ENCODE measurements at regions not wholly inside any gene's neighbourhood (a gene's known extent, or its start where the extent isn't known, plus 50 kb on each side); places are given as distances from the start of the nearest gene placed in this dataset.

DNA sequence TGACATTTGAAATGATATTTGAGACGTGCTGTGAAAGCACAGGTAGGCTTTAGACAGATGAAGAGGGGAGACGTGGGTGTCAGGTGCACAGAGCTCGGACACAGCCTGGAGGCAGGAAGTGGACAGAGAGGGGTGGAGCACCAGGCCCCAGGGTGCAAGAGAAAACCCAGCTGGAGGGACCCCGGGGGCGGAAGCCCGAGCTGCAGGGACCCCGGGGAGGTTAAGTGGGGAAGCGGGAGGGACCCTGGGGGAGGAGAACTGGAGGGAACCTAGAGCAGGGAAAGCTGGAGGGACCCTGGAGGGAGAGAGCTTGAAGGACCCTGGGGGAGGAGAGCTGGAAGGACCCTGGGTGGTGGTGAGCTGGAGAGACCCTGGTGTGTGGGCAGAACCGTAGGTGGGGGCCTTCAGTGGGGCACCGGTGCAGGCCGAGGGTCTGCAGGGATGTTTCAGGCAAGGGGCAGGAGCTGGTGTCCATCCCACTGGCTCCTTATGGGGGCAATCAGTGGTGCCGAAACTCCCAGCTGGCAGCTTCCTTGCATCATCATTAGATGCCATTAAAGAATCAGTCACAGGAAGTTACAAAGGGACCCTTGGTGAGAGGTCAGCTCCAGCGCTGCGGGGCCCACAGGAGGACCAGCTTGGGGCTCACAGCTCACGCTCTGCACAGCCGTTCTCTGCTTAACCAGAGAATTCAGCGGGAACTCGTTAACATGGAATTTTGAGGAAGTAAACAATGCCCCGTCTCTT is 246.6 kb downstream of the EIPR1 start:
- WGBS (ENCODE audit: insufficient coverage, insufficient replicate concordance, low lambda C conversion rate, missing lambda C conversion rate): 15% methylated on average over 18 of the region's 19 CpGs
- ChIA-PET SMC1A (ENCODE audit: uncharacterized antibody, unreplicated experiment) (interaction anchor here (0.6 to 1.0 kb wide), 2 partner anchors 9 to 18 kb away, joined by 3 read pairs; no protein-coding TSS in a partner anchor), RAD21 (ENCODE audit: unreplicated experiment) (no interaction called here), CTCF (no interaction called here), POLR2A (no interaction called here)
- DNase-seq (ENCODE audit: low read depth, low spot score) (no peak), ATAC-seq (no peak), FAIRE-seq (no peak)
- Histone ChIP-seq H3K79me2 (ENCODE audit: control insufficient read depth, insufficient read depth, low read length) (no peaks in the 10 kb centered on the region), H3K27me3 (replicated peaks in 1 of 2; ENCODE audit: control insufficient read depth in 2 of 2, insufficient read depth in 2 of 2, low read length in 1 of 2) (no peaks in the 10 kb centered on the region), H4K20me1 (ENCODE audit: control insufficient read depth, insufficient read depth) (no peaks in the 10 kb centered on the region), H3K36me3 (ENCODE audit: control insufficient read depth in 2 of 2, insufficient read depth in 2 of 2, low read length in 1 of 2) (no peaks in the 10 kb centered on the region), H3K4me1 (ENCODE audit: control insufficient read depth, insufficient read depth, low read length) (no peaks in the 10 kb centered on the region), H3K27ac (ENCODE audit: control insufficient read depth, insufficient read depth) (no peak overlapping the region), H3K9me3 (replicated peaks; ENCODE audit: control insufficient read depth, insufficient read depth, low read length) (no peaks in the 10 kb centered on the region; the same call in 2 of the 3 replicates), H2AFZ (ENCODE audit: control insufficient read depth, low read depth, low read length) (no peak overlapping the region), H3K9ac (ENCODE audit: control insufficient read depth, insufficient read depth, low read length) (no peak overlapping the region), H3K4me3 (no peak overlapping the region), H3K4me2 (ENCODE audit: control insufficient read depth, insufficient read depth) (no peak overlapping the region)
- no TSS peak for BruUV-seq (replicated peaks)
- in situ Hi-C loops (cut with MboI): no loop called here
- intact Hi-C loops (cut with micrococcal nuclease; ENCODE audit: unreplicated experiment): no loop called here
- TF ChIP-seq KDM1A (IDR thresholded peaks at IDR 0.05; ENCODE audit: borderline replicate concordance) (no peak), SRF (IDR thresholded peaks at IDR 0.05; ENCODE audit: low read depth in 2 of 2, low read length in 2 of 2) (no peak), KLF5 (IDR thresholded peaks at IDR 0.05; ENCODE audit: partially characterized antibody) (no peak), ESRRA (IDR thresholded peaks at IDR 0.05; ENCODE audit: low read length) (no peak), SIN3A (IDR thresholded peaks at IDR 0.05; ENCODE audit: low read depth, low read length) (no peak), JUND (IDR thresholded peaks at IDR 0.05; ENCODE audit: low read depth, low read length) (no peak), RCOR1 (conservative IDR thresholded peaks at IDR 0.05; ENCODE audit: low read depth, low read length) (no peak), ZNF24 (IDR thresholded peaks at IDR 0.05) (no peak), NFIC (IDR thresholded peaks at IDR 0.05; ENCODE audit: low read depth, low read length) (no peak)
- TF ChIP-seq, protein P1, sequence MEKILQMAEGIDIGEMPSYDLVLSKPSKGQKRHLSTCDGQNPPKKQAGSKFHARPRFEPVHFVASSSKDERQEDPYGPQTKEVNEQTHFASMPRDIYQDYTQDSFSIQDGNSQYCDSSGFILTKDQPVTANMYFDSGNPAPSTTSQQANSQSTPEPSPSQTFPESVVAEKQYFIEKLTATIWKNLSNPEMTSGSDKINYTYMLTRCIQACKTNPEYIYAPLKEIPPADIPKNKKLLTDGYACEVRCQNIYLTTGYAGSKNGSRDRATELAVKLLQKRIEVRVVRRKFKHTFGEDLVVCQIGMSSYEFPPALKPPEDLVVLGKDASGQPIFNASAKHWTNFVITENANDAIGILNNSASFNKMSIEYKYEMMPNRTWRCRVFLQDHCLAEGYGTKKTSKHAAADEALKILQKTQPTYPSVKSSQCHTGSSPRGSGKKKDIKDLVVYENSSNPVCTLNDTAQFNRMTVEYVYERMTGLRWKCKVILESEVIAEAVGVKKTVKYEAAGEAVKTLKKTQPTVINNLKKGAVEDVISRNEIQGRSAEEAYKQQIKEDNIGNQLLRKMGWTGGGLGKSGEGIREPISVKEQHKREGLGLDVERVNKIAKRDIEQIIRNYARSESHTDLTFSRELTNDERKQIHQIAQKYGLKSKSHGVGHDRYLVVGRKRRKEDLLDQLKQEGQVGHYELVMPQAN (conservative IDR thresholded peaks at IDR 0.05): no peak
- TF ChIP-seq, protein P2, sequence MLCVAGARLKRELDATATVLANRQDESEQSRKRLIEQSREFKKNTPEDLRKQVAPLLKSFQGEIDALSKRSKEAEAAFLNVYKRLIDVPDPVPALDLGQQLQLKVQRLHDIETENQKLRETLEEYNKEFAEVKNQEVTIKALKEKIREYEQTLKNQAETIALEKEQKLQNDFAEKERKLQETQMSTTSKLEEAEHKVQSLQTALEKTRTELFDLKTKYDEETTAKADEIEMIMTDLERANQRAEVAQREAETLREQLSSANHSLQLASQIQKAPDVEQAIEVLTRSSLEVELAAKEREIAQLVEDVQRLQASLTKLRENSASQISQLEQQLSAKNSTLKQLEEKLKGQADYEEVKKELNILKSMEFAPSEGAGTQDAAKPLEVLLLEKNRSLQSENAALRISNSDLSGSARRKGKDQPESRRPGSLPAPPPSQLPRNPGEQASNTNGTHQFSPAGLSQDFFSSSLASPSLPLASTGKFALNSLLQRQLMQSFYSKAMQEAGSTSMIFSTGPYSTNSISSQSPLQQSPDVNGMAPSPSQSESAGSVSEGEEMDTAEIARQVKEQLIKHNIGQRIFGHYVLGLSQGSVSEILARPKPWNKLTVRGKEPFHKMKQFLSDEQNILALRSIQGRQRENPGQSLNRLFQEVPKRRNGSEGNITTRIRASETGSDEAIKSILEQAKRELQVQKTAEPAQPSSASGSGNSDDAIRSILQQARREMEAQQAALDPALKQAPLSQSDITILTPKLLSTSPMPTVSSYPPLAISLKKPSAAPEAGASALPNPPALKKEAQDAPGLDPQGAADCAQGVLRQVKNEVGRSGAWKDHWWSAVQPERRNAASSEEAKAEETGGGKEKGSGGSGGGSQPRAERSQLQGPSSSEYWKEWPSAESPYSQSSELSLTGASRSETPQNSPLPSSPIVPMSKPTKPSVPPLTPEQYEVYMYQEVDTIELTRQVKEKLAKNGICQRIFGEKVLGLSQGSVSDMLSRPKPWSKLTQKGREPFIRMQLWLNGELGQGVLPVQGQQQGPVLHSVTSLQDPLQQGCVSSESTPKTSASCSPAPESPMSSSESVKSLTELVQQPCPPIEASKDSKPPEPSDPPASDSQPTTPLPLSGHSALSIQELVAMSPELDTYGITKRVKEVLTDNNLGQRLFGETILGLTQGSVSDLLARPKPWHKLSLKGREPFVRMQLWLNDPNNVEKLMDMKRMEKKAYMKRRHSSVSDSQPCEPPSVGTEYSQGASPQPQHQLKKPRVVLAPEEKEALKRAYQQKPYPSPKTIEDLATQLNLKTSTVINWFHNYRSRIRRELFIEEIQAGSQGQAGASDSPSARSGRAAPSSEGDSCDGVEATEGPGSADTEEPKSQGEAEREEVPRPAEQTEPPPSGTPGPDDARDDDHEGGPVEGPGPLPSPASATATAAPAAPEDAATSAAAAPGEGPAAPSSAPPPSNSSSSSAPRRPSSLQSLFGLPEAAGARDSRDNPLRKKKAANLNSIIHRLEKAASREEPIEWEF (IDR thresholded peaks at IDR 0.05; ENCODE audit: insufficient replicate concordance, low read depth, low read length): no peak
- TF ChIP-seq, protein P3, sequence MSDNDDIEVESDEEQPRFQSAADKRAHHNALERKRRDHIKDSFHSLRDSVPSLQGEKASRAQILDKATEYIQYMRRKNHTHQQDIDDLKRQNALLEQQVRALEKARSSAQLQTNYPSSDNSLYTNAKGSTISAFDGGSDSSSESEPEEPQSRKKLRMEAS (IDR thresholded peaks at IDR 0.05; ENCODE audit: low read depth, low read length): no peak
- TF ChIP-seq, protein P4, sequence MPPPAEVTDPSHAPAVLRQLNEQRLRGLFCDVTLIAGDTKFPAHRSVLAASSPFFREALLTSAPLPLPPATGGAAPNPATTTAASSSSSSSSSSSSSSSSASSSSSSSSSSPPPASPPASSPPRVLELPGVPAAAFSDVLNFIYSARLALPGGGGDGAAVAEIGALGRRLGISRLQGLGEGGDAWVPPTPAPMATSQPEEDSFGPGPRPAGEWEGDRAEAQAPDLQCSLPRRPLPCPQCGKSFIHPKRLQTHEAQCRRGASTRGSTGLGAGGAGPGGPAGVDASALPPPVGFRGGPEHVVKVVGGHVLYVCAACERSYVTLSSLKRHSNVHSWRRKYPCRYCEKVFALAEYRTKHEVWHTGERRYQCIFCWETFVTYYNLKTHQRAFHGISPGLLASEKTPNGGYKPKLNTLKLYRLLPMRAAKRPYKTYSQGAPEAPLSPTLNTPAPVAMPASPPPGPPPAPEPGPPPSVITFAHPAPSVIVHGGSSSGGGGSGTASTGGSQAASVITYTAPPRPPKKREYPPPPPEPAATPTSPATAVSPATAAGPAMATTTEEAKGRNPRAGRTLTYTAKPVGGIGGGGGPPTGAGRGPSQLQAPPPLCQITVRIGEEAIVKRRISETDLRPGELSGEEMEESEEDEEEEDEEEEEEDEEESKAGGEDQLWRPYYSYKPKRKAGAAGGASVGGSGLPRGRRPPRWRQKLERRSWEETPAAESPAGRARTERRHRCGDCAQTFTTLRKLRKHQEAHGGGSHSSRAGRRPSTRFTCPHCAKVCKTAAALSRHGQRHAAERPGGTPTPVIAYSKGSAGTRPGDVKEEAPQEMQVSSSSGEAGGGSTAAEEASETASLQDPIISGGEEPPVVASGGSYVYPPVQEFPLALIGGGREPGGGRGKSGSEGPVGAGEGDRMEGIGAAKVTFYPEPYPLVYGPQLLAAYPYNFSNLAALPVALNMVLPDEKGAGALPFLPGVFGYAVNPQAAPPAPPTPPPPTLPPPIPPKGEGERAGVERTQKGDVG (CRISPR knock-in tag; IDR thresholded peaks at IDR 0.05): no peak

Measured in GM12878 (cell line).